OCI-LY1 (cell line): ENCODE measurements at regions not wholly inside any gene's neighbourhood (a gene's known extent, or its start where the extent isn't known, plus 50 kb on each side); places are given as distances from the start of the nearest gene placed in this dataset.
"Not testable (repeated sequence)": the region's sequence is repeated elsewhere in the genome, so short reads cannot be mapped to it uniquely, and the experiment has no call there.

Experiments
- H2AFZ ChIP-seq: fragments of 200-600 bp; sonication (generic), shearing (Covaris generic); 2 replicates; pipeline ENCODE4 v1.6.0; 2014; ENCODE audit warnings: antibody characterized with exemption, mild to moderate bottlenecking, low read length
- H3F3A ChIP-seq: fragments of 200-600 bp; sonication (generic), shearing (Covaris generic); 2 replicates; pipeline ENCODE4 v1.6.0; 2014; ENCODE audit warnings: mild to moderate bottlenecking, antibody characterized with exemption, low read length, moderate library complexity; ENCODE audit not compliant: insufficient read depth
- H3K27ac ChIP-seq: fragments of 200-600 bp; sonication (generic); 2 replicates; pipeline ENCODE4 v1.5.1; 2014; ENCODE audit warnings: low read length, mixed run types, mild to moderate bottlenecking, low read depth; ENCODE audit not compliant: poor library complexity, severe bottlenecking
- H3K27me3 ChIP-seq: fragments of 200-600 bp; sonication (generic); 2 replicates; pipeline ENCODE4 v1.6.0; 2014; ENCODE audit warnings: antibody characterized with exemption, mild to moderate bottlenecking, low read length, moderate library complexity; ENCODE audit not compliant: insufficient read depth
- H3K36me3 ChIP-seq: fragments of 200-600 bp; sonication (generic); 2 replicates; pipeline ENCODE4 v1.6.1; 2014; ENCODE audit warnings: mild to moderate bottlenecking, antibody characterized with exemption, low read length, moderate library complexity, mixed read lengths; ENCODE audit not compliant: insufficient read depth
- H3K4me1 ChIP-seq: fragments of 200-600 bp; sonication (generic); 2 replicates; pipeline ENCODE4 v1.5.1; 2014; ENCODE audit warnings: mild to moderate bottlenecking, low read length, moderate library complexity; ENCODE audit not compliant: insufficient read depth, severe bottlenecking
- H3K4me2 ChIP-seq: fragments of 200-600 bp; sonication (generic), shearing (Covaris generic); 2 replicates; pipeline ENCODE4 v1.6.1; 2014; ENCODE audit warnings: low read length
- H3K4me3 ChIP-seq: fragments of 200-600 bp; sonication (generic); 2 replicates; pipeline ENCODE4 v1.5.1; 2014; ENCODE audit warnings: low read length, low read depth, mild to moderate bottlenecking, mixed read lengths; ENCODE audit not compliant: poor library complexity, severe bottlenecking
- H3K79me2 ChIP-seq: fragments of 200-600 bp; shearing (Covaris generic); 2 replicates; pipeline ENCODE4 v1.6.1; 2016; ENCODE audit warnings: mixed run types, low read length, mixed read lengths; ENCODE audit not compliant: insufficient read depth
- H3K9ac ChIP-seq: fragments of 200-600 bp; sonication (generic), shearing (Covaris generic); 2 replicates; pipeline ENCODE4 v1.6.1; 2014; ENCODE audit warnings: mild to moderate bottlenecking, low read length, mixed read lengths
- H3K9me2 ChIP-seq: fragments of 200-600 bp; sonication (generic), shearing (Covaris generic); 2 replicates; pipeline ENCODE4 v1.6.1; 2014; ENCODE audit warnings: low read depth, mild to moderate bottlenecking, low read length, mixed read lengths
- H3K9me3 ChIP-seq: fragments of 200-600 bp; shearing (Covaris generic); 2 replicates; pipeline ENCODE4 v1.6.1; 2014; ENCODE audit warnings: low read length, mixed read lengths
- H4K20me1 ChIP-seq: fragments of 200-600 bp; sonication (generic), shearing (Covaris generic); 2 replicates; pipeline ENCODE4 v1.6.0; 2016; ENCODE audit warnings: mild to moderate bottlenecking, low read length; ENCODE audit not compliant: insufficient read depth
- EZH2 ChIP-seq: fragments of 200-600 bp; sonication (generic), shearing (Covaris generic); IDR thresholded peaks from 2 replicates; pipeline ENCODE4 v1.8.0; 2017; ENCODE audit warnings: borderline replicate concordance, mixed run types, mild to moderate bottlenecking, antibody characterized with exemption, low read length, moderate library complexity, mixed read lengths
- TF ChIP-seq, protein P1 (sequence below): fragments of 200-600 bp; sonication (generic), shearing (Covaris generic); IDR thresholded peaks from 2 replicates; pipeline ENCODE4 v1.5.1; 2017; ENCODE audit warnings: mild to moderate bottlenecking, antibody characterized with exemption, low read length, moderate library complexity, mixed read lengths

DNA sequence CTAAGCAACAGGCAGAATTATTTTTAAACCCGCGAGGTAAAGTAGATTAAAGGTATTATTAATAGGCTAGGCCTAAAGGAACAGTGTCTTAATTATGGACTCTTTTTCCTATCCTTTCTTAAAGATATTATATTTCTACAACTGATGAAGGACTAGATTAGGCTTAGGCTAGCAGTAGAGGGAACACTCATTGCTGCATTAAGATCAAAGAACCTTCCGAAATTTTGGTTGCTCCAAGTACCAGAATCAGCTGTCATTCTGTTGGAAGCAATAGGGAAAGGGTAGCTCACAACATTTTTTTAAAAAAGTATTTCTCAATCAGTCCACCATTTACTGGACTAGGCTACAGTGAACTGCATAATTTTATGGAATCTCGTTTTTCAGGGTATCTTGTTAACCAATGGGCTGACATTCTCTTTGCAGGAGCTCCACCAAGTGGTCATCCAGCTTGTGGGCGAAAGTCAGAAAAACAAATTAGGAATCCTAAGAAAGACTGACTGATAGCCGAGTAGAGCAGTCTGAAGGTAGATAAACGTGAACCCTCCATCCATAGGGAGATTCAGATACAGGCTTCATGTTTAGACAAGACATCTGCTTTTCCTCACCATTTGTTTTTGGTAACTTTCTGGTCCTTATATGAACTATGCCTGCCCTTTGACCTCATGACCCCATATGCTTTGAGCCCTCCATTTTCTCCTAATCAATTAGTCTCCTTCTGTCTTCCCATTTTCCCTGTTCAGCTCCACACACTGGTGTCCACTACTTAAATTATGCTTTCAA is 103.6 kb upstream of the CHD1 start:
- no peaks in the 10 kb centered on the region for H4K20me1 ChIP-seq
- TF ChIP-seq, protein P1, sequence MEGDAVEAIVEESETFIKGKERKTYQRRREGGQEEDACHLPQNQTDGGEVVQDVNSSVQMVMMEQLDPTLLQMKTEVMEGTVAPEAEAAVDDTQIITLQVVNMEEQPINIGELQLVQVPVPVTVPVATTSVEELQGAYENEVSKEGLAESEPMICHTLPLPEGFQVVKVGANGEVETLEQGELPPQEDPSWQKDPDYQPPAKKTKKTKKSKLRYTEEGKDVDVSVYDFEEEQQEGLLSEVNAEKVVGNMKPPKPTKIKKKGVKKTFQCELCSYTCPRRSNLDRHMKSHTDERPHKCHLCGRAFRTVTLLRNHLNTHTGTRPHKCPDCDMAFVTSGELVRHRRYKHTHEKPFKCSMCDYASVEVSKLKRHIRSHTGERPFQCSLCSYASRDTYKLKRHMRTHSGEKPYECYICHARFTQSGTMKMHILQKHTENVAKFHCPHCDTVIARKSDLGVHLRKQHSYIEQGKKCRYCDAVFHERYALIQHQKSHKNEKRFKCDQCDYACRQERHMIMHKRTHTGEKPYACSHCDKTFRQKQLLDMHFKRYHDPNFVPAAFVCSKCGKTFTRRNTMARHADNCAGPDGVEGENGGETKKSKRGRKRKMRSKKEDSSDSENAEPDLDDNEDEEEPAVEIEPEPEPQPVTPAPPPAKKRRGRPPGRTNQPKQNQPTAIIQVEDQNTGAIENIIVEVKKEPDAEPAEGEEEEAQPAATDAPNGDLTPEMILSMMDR = peak; percentile 81
- no peak for TF ChIP-seq EZH2
- peak overlapping the region; percentile 55 for H3K4me2 ChIP-seq
- H3K27ac ChIP-seq = no peak overlapping the region
- no peaks in the 10 kb centered on the region for H3K9me2 ChIP-seq
- peak overlapping the region; percentile 38 for H3K4me3 ChIP-seq
- H3K9ac ChIP-seq = no peak overlapping the region
- H3K27me3 ChIP-seq = no peaks in the 10 kb centered on the region
- peaks cover 23% of the 10 kb centered on the region for H3K4me1 ChIP-seq
- no peaks in the 10 kb centered on the region for H3K79me2 ChIP-seq
- no peaks in the 10 kb centered on the region for H3K36me3 ChIP-seq
- H3K9me3 ChIP-seq = no peaks in the 10 kb centered on the region
- H2AFZ ChIP-seq = peak overlapping the region; percentile 89
- no peaks in the 10 kb centered on the region for H3F3A ChIP-seq

DNA sequence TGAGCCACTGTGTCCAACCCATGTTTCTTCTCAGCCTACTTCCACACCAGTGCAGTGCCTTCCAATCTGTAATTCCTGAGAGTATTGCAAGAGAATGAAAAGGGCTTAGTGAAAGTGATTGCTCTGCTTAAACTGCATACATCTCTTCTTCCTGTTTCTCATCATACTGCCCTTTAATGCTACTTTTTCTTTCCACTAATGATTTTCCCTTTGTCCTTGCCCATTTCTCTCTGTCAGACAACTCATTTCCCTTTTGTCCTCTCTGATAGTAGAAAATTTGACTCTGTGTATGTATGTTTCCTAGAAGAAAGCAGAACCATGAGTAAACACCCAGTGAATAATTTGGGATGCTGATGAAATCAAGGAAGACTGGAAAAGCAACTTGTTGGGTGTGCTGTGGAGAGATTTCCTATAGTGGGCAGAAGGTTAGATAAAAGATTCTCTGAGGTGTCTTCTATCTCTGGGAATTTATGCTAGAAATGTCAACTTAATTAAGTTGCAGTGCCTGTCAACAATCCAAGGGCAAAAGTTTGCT is 102.2 kb upstream of the CHD1 start:
- Histone ChIP-seq H3F3A (no peaks in the 10 kb centered on the region), H3K79me2 (no peaks in the 10 kb centered on the region), H3K4me1 (peaks cover 24% of the 10 kb centered on the region), H3K36me3 (no peaks in the 10 kb centered on the region), H3K9me2 (no peaks in the 10 kb centered on the region), H4K20me1 (no peaks in the 10 kb centered on the region), H3K9me3 (no peaks in the 10 kb centered on the region), H3K27me3 (no peaks in the 10 kb centered on the region), H3K27ac (no peak overlapping the region), H2AFZ (no peak overlapping the region), H3K9ac (no peak overlapping the region), H3K4me2 (no peak overlapping the region), H3K4me3 (no peak overlapping the region)
- no peak for TF ChIP-seq EZH2
- TF ChIP-seq, protein P1 = no peak

DNA sequence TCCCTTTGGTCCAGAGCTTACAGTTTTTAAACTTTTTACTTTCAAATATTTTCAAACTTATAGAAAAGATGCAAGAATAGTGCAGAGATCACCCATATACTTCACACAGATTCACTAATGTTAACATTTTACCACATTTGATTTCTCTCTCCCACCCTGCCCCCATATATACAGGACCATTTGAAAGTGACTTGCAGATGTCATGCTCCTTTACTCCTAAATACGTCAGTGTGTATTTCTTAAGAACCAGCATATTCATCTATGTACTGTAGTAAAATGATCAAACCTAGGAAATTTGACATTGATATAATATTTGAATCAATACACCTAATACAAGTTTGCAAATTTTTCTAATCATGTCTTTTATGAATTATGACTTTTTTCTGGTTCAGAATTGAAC is 100.4 kb upstream of the CHD1 start:
- Histone ChIP-seq H3K9me2 (no peaks in the 10 kb centered on the region), H3F3A (no peaks in the 10 kb centered on the region), H3K36me3 (no peaks in the 10 kb centered on the region), H2AFZ (no peak overlapping the region), H3K4me2 (no peak overlapping the region), H4K20me1 (no peaks in the 10 kb centered on the region), H3K27ac (no peak overlapping the region), H3K79me2 (no peaks in the 10 kb centered on the region), H3K9me3 (no peaks in the 10 kb centered on the region), H3K4me1 (peaks cover 24% of the 10 kb centered on the region), H3K4me3 (no peak overlapping the region), H3K9ac (no peak overlapping the region), H3K27me3 (no peaks in the 10 kb centered on the region)
- TF ChIP-seq, protein P1 = no peak
- TF ChIP-seq EZH2 = no peak

DNA sequence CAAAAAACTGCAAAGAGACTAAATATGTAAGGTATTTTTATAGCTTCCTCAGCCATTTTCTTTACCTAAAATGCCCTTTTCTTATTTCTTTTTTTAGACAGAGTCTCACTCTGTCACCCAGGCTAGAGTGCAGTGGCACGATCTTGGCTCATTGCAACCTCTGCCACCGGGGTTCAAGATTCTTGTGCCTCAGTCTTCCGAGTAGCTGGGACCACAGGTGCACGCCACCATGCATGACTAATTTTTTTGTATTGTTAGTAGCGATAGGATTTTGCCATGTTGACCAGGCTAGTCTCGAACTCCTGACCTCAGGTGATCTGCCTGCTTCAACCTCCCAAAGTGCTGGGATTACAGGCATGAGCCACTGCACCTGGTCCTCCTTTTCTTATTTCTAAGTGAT is 99.4 kb upstream of the CHD1 start:
- not testable (repeated sequence) for H3K4me3 ChIP-seq, H3K4me2 ChIP-seq, H3K27ac ChIP-seq, H3F3A ChIP-seq, H3K79me2 ChIP-seq, H2AFZ ChIP-seq, H3K27me3 ChIP-seq, H3K36me3 ChIP-seq, H3K9me3 ChIP-seq, H3K9me2 ChIP-seq, H4K20me1 ChIP-seq, H3K9ac ChIP-seq
- peaks cover 19% of the 10 kb centered on the region for H3K4me1 ChIP-seq
